OCI-LY1 (cell line): ENCODE measurements at regions not wholly inside any gene's neighbourhood (a gene's known extent, or its start where the extent isn't known, plus 50 kb on each side); places are given as distances from the start of the nearest gene placed in this dataset.

Source experiments
- H2AFZ ChIP-seq: fragments of 200-600 bp; sonication (generic), shearing (Covaris generic); 2 replicates; pipeline ENCODE4 v1.6.0; 2014; ENCODE audit warnings: antibody characterized with exemption, mild to moderate bottlenecking, low read length
- H3F3A ChIP-seq: fragments of 200-600 bp; sonication (generic), shearing (Covaris generic); 2 replicates; pipeline ENCODE4 v1.6.0; 2014; ENCODE audit warnings: mild to moderate bottlenecking, antibody characterized with exemption, low read length, moderate library complexity; ENCODE audit not compliant: insufficient read depth
- H3K27ac ChIP-seq: fragments of 200-600 bp; sonication (generic); 2 replicates; pipeline ENCODE4 v1.5.1; 2014; ENCODE audit warnings: low read length, mixed run types, mild to moderate bottlenecking, low read depth; ENCODE audit not compliant: poor library complexity, severe bottlenecking
- H3K27me3 ChIP-seq: fragments of 200-600 bp; sonication (generic); 2 replicates; pipeline ENCODE4 v1.6.0; 2014; ENCODE audit warnings: antibody characterized with exemption, mild to moderate bottlenecking, low read length, moderate library complexity; ENCODE audit not compliant: insufficient read depth
- H3K36me3 ChIP-seq: fragments of 200-600 bp; sonication (generic); 2 replicates; pipeline ENCODE4 v1.6.1; 2014; ENCODE audit warnings: mild to moderate bottlenecking, antibody characterized with exemption, low read length, moderate library complexity, mixed read lengths; ENCODE audit not compliant: insufficient read depth
- H3K4me1 ChIP-seq: fragments of 200-600 bp; sonication (generic); 2 replicates; pipeline ENCODE4 v1.5.1; 2014; ENCODE audit warnings: mild to moderate bottlenecking, low read length, moderate library complexity; ENCODE audit not compliant: insufficient read depth, severe bottlenecking
- H3K4me2 ChIP-seq: fragments of 200-600 bp; sonication (generic), shearing (Covaris generic); 2 replicates; pipeline ENCODE4 v1.6.1; 2014; ENCODE audit warnings: low read length
- H3K4me3 ChIP-seq: fragments of 200-600 bp; sonication (generic); 2 replicates; pipeline ENCODE4 v1.5.1; 2014; ENCODE audit warnings: low read length, low read depth, mild to moderate bottlenecking, mixed read lengths; ENCODE audit not compliant: poor library complexity, severe bottlenecking
- H3K79me2 ChIP-seq: fragments of 200-600 bp; shearing (Covaris generic); 2 replicates; pipeline ENCODE4 v1.6.1; 2016; ENCODE audit warnings: mixed run types, low read length, mixed read lengths; ENCODE audit not compliant: insufficient read depth
- H3K9ac ChIP-seq: fragments of 200-600 bp; sonication (generic), shearing (Covaris generic); 2 replicates; pipeline ENCODE4 v1.6.1; 2014; ENCODE audit warnings: mild to moderate bottlenecking, low read length, mixed read lengths
- H3K9me2 ChIP-seq: fragments of 200-600 bp; sonication (generic), shearing (Covaris generic); 2 replicates; pipeline ENCODE4 v1.6.1; 2014; ENCODE audit warnings: low read depth, mild to moderate bottlenecking, low read length, mixed read lengths
- H3K9me3 ChIP-seq: fragments of 200-600 bp; shearing (Covaris generic); 2 replicates; pipeline ENCODE4 v1.6.1; 2014; ENCODE audit warnings: low read length, mixed read lengths
- H4K20me1 ChIP-seq: fragments of 200-600 bp; sonication (generic), shearing (Covaris generic); 2 replicates; pipeline ENCODE4 v1.6.0; 2016; ENCODE audit warnings: mild to moderate bottlenecking, low read length; ENCODE audit not compliant: insufficient read depth
- EZH2 ChIP-seq: fragments of 200-600 bp; sonication (generic), shearing (Covaris generic); IDR thresholded peaks from 2 replicates; pipeline ENCODE4 v1.8.0; 2017; ENCODE audit warnings: borderline replicate concordance, mixed run types, mild to moderate bottlenecking, antibody characterized with exemption, low read length, moderate library complexity, mixed read lengths
- TF ChIP-seq, protein P1 (sequence below): fragments of 200-600 bp; sonication (generic), shearing (Covaris generic); IDR thresholded peaks from 2 replicates; pipeline ENCODE4 v1.5.1; 2017; ENCODE audit warnings: mild to moderate bottlenecking, antibody characterized with exemption, low read length, moderate library complexity, mixed read lengths

DNA sequence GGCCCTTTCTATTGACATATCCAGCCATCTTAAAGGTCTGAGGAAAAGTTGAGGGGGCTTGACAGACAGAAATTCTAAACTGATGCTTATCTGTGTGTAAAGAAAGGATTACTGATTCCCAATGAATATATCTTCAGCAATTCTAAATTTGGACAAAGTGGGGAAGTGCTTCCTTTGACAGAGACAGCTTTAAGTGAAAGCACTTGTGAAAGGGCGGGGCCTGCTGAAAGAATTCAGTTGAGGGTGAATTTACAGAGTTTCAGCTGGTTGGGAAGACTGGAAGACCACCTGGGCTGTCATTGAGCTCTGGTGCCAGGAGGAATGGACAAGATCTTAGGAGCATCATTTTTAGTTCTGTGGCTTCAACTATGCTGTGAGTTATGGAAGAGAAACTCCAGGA lies 412.5 kb upstream of the OR4E1 start:
- TF ChIP-seq EZH2: no peak
- TF ChIP-seq, protein P1, sequence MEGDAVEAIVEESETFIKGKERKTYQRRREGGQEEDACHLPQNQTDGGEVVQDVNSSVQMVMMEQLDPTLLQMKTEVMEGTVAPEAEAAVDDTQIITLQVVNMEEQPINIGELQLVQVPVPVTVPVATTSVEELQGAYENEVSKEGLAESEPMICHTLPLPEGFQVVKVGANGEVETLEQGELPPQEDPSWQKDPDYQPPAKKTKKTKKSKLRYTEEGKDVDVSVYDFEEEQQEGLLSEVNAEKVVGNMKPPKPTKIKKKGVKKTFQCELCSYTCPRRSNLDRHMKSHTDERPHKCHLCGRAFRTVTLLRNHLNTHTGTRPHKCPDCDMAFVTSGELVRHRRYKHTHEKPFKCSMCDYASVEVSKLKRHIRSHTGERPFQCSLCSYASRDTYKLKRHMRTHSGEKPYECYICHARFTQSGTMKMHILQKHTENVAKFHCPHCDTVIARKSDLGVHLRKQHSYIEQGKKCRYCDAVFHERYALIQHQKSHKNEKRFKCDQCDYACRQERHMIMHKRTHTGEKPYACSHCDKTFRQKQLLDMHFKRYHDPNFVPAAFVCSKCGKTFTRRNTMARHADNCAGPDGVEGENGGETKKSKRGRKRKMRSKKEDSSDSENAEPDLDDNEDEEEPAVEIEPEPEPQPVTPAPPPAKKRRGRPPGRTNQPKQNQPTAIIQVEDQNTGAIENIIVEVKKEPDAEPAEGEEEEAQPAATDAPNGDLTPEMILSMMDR: no peak
- Histone ChIP-seq H3K9ac (no peak overlapping the region), H3K36me3 (no peaks in the 10 kb centered on the region), H2AFZ (no peak overlapping the region), H3K4me1 (no peaks in the 10 kb centered on the region), H3F3A (no peaks in the 10 kb centered on the region), H3K9me3 (no peaks in the 10 kb centered on the region), H3K27me3 (no peaks in the 10 kb centered on the region), H3K79me2 (no peaks in the 10 kb centered on the region), H3K4me2 (no peak overlapping the region), H3K4me3 (no peak overlapping the region), H4K20me1 (no peaks in the 10 kb centered on the region), H3K27ac (no peak overlapping the region), H3K9me2 (no peaks in the 10 kb centered on the region)

DNA sequence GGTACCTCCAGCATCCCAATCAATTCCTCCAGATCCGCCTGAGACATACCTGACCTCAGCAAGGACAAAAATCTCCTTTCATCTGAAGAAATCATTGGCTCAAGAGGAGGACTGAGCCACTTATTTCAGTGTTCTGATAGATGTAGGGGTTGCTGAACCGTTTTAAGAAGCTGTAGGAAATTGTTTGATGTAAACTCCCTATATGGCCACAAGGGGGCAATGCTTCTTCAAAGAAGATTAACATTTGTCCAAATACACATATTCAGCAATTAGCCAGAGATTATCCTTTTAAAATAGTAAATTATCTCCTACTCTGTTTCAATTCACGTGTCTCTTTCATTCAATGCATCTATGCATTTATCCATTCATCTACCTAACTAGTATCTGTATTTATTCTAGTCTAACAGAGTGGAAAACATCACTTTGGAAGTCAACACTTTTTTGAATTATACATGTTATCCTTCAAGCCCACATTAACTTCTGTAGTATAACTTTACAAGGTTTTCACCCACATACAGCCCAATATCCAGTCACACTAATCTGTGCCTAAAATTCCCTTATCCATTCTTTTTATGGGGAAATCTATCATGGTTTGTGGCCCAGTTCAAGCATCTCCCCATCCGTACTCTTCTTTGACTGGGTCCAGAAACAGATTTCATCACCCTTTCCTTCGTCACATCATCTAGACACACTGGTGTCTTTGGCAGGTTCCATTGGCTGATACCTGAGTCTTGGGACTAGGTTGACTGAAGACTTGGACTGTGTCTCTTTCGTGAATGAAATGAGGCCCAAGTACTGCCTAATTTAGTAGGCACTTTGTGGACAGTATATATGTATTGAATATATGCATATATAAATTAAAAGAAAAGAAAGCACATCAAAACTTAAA lies 411.0 kb upstream of the OR4E1 start:
- Histone ChIP-seq H3K36me3 (no peaks in the 10 kb centered on the region), H3K27ac (no peak overlapping the region), H4K20me1 (no peaks in the 10 kb centered on the region), H2AFZ (no peak overlapping the region), H3K79me2 (no peaks in the 10 kb centered on the region), H3F3A (no peaks in the 10 kb centered on the region), H3K9ac (no peak overlapping the region), H3K9me2 (no peaks in the 10 kb centered on the region), H3K4me1 (no peaks in the 10 kb centered on the region), H3K4me2 (no peak overlapping the region), H3K4me3 (no peak overlapping the region), H3K27me3 (no peaks in the 10 kb centered on the region), H3K9me3 (no peaks in the 10 kb centered on the region)
- TF ChIP-seq, protein P1: peak; percentile 75
- TF ChIP-seq EZH2: no peak

DNA sequence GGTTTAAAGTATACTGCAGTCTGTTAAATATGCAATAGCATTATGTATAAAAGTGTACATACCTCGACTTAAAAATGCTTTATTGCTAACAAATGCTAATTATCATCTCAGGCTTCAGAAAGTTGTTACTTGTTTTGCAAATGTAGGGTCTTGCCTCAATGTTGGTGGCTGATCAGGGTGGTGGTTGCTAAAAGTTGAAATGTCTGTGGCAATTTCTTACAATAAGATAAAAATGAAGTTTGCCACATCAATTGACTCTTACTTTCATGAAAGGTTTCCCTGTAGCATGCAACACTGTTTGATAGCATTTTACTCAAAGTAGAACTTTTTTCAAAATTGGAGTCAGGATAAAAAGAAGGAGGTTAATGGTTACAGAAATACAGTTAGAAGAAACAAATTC lies 407.7 kb upstream of the OR4E1 start:
- Histone ChIP-seq H2AFZ (no peak overlapping the region), H3K27ac (no peak overlapping the region), H3K79me2 (no peaks in the 10 kb centered on the region), H3K4me1 (no peaks in the 10 kb centered on the region), H3K36me3 (no peaks in the 10 kb centered on the region), H3K9me3 (no peaks in the 10 kb centered on the region), H3K4me3 (no peak overlapping the region), H4K20me1 (no peaks in the 10 kb centered on the region), H3K27me3 (no peaks in the 10 kb centered on the region), H3K9me2 (no peaks in the 10 kb centered on the region), H3F3A (no peaks in the 10 kb centered on the region), H3K9ac (no peak overlapping the region), H3K4me2 (no peak overlapping the region)
- no peak for TF ChIP-seq EZH2
- TF ChIP-seq, protein P1: no peak
